AG10803 (cell line): ENCODE measurements at regions not wholly inside any gene's neighbourhood (a gene's known extent, or its start where the extent isn't known, plus 50 kb on each side); places are given as distances from the start of the nearest gene placed in this dataset.
A peak's percentile ranks its signal among the peaks of the same experiment; 100 is the strongest.

ENCODE experiments used
- DNase-seq: peaks from one replicate; pipeline ENCODE4 v3.0.0; 2010; ENCODE audit warnings: low read depth
- H3K4me3 ChIP-seq: 2 replicates; pipeline ENCODE4 v1.5.1; 2011; ENCODE audit warnings: mild to moderate bottlenecking, low read length, control low read depth
- TF ChIP-seq, protein P1 (sequence below): conservative IDR thresholded peaks from 2 replicates; pipeline ENCODE4 v1.5.1; 2011; ENCODE audit warnings: mild to moderate bottlenecking, low read length, control low read depth, inconsistent platforms

DNA sequence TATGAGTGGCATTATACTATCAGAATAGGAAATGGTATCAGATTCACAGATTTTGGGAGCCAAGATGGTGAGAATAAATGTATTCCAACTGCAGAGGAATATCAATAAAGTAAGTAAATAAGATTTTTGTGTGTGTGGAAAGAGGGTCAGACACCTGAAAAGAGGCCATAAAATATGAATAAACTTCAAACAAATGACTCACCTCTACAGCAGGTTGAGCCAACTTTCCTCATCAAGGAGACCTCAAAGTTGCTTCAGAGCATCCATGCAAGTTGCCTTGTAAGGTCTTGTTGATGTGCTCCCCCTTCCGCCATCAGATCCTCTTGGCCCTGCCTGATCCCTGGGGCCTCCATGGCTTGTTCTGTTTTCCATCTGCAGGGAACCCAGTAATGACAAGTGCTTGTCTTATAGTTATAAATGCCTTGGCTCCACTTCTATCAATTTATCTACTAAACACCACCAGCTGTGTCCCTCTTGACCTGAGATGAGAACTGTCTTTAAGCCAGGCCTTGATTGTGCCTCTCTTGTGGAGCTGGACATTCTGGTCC lies 775.6 kb downstream of the LTN1 start:
- no peak for DNase-seq
- TF ChIP-seq, protein P1, sequence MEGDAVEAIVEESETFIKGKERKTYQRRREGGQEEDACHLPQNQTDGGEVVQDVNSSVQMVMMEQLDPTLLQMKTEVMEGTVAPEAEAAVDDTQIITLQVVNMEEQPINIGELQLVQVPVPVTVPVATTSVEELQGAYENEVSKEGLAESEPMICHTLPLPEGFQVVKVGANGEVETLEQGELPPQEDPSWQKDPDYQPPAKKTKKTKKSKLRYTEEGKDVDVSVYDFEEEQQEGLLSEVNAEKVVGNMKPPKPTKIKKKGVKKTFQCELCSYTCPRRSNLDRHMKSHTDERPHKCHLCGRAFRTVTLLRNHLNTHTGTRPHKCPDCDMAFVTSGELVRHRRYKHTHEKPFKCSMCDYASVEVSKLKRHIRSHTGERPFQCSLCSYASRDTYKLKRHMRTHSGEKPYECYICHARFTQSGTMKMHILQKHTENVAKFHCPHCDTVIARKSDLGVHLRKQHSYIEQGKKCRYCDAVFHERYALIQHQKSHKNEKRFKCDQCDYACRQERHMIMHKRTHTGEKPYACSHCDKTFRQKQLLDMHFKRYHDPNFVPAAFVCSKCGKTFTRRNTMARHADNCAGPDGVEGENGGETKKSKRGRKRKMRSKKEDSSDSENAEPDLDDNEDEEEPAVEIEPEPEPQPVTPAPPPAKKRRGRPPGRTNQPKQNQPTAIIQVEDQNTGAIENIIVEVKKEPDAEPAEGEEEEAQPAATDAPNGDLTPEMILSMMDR = no peak
- no peak overlapping the region for H3K4me3 ChIP-seq

DNA sequence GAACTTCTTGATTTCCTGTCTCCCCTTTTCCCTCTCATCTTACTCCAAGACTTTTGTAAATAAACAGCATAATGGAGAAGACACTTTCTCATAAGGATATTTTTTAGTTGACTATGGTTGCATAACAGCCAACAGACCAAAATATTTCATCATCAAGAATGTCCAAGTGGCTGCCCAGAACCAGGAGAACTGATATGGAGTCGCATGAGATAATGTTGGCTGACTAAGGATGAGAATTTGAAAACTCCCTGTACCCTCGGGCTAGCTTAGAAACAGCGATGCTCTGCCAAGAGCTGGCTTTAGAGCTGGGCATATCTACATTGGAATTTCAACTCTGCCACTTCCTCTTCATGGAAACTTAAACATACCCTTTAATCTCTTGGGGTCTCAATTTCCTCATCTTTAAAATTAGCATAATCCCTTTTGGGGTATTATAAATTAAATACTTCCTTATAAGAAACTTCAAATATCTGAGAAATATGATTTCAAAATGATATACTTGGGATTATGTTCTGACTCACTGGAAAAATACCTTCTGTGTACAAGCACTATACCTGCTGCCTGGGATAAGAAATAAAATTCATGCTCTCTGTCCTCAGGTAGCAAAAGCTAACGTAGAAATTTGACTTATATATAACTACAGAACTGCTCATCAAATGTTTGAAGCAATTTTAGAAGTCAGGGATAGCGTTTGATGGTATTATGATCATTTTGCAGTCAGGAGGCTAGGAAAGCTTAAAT lies 777.3 kb downstream of the LTN1 start:
- TF ChIP-seq, protein P1 = no peak
- H3K4me3 ChIP-seq = no peak overlapping the region
- peak; percentile 65 for DNase-seq

DNA sequence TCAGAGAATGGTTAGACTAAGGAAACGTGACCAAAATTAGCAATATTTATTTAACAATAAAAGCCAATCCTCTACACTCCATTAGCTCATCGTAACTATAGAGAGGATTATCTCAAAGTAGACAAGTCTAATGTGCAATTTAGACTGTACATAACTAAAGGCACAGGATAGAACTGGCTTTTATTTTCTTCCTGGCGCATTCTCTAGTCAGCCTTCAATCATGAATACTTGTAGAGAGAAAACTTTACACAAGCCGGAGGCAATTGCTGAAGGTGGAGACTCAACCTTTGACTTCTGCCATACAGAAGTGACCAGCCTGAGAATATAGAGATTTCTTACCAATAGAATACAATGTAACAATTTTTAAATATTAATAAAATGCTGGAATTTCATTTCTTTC lies 777.9 kb downstream of the LTN1 start:
- no peak for DNase-seq
- H3K4me3 ChIP-seq = no peak overlapping the region
- TF ChIP-seq, protein P1 = no peak

DNA sequence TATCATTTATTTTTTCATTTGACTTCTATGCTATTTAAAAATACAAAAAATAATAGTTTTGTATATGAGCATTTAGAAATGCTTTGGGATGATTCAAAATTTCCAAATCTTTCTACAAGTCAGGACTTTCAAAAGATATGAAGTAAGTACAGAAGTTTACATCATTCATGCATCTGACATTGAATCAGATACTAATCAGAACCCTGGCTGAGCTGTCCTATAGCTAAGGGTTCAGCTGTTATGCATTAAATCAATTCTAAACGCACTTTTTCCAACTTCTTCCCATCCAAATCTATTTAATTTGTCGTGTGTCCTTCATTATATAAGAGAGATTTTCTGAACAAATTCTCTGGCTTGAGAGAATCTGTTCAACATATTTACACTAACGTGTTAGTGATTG lies 779.4 kb downstream of the LTN1 start:
- H3K4me3 ChIP-seq = no peak overlapping the region
- TF ChIP-seq, protein P1 = no peak
- DNase-seq = no peak

DNA sequence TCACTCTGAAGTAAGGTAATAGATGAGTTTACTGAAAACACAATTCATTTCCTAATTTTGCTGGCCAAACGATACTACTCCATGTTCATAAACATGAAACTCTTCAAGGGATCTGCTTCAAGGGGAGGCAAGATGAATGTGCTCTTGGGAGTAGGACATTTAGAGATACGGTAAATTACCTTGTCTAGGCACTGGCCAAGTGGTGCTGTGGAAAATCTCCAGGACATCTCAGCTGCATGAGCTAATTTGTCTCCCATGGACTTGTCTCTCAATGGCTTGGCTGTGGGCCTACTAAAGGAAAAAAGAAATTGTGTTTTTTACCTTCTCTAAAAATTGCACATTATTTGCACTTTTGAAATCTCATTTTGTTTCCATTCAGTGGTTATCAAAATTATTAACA lies 780.6 kb downstream of the LTN1 start:
- TF ChIP-seq, protein P1 = no peak
- no peak overlapping the region for H3K4me3 ChIP-seq
- no peak for DNase-seq

DNA sequence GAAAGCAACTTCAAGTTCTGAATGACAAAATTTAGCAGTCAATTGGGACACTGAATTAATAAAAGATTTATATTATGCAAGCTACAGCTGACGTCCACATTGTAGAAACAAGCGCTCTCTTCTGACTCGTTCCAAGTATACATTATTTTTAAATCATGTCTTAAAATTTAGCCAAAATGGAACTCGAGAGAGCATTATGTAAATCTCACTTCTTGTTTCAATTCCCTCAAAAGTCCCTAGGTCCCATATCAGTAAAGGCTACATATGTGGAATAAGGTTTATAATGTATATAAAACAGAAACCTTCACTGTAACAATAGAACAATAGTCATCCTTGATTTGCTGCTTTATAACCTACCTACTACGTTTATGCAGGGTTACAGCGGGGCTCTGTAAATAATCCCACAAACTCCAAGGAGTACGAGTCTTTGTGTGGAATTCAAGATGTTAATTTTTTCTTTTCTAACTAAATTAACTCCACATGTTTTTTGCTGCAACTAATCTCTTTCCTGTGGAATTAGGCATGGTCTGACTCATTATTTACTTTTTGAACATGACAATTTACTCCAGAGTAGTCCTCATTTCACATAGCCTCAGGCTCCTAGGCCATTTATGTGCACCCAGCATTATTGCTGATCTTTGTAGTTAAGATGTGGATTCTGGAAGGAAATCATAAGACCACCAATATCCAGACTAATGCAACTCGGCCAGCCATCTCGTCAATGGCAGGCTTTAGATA lies 785.1 kb downstream of the LTN1 start:
- TF ChIP-seq, protein P1 = no peak
- DNase-seq = peak; percentile 83
- peak overlapping the region; percentile 11; the same call in 1 of the 2 replicates for H3K4me3 ChIP-seq
